ENCODE measurements at regions not wholly inside any gene's neighbourhood (a gene's known extent, or its start where the extent isn't known, plus 50 kb on each side); places are given as distances from the start of the nearest gene placed in this dataset.
"Not testable (repeated sequence)": the region's sequence is repeated elsewhere in the genome, so short reads cannot be mapped to it uniquely, and the experiment has no call there.

DNA sequence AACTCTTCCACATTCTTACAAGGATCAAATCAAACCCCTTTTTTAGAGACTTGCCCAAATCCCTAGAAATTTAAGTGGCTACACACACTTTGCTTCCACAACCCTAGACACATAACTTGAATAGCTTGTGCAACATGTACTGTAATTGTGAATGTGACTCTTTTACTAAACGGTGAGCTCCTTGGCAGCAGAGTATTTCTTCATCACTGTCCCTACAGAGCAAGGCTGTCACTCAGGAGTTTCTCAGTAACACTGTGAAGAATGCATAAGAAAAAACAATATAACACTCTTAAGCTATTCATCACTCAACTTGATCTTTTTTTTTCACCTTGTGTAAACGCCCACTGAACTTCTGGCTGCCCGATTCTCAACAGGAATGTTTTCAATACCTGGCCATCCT is 53.8 kb upstream of the ADAMTS18 start:
- DNase-seq: no peak

DNA sequence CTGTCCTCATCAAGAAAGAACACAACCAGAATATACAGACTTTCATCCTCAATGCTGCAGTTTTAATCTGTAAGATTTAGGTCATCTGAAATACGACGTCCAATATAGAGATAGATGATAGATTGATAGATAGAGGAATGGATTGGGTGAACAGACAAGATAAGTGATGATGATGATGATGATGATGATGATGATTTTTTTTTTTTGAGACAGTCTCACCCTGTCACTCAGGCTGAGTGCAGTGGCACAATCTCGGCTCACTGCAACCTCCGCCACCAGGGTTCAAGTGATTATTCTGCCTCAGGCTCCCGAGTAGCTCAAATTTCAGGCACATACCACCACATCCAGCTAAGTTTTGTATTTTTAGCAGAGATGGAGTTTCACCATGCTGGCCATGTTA is 56.3 kb upstream of the ADAMTS18 start:
- no peak for DNase-seq

DNA sequence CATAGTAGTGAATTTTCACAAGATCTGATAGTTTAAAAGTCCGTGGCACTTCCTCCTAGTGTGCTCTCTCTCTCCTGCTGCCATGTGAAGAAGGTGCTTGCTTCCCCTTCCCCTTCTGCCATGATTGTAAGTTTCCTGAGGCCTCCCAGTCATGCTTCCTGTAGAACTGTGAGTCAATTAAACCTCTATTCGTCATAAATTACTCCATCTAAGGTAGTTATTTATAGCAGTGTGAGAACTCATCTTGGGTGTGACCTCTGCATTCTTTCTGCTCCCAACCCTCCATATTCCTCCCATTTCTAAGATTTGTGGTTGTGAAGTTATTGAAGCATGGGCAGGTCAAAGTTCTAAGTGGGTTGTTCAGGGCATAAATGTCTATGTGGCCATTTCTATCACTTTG is 62.1 kb upstream of the ADAMTS18 start:
- DNase-seq: no peak

DNA sequence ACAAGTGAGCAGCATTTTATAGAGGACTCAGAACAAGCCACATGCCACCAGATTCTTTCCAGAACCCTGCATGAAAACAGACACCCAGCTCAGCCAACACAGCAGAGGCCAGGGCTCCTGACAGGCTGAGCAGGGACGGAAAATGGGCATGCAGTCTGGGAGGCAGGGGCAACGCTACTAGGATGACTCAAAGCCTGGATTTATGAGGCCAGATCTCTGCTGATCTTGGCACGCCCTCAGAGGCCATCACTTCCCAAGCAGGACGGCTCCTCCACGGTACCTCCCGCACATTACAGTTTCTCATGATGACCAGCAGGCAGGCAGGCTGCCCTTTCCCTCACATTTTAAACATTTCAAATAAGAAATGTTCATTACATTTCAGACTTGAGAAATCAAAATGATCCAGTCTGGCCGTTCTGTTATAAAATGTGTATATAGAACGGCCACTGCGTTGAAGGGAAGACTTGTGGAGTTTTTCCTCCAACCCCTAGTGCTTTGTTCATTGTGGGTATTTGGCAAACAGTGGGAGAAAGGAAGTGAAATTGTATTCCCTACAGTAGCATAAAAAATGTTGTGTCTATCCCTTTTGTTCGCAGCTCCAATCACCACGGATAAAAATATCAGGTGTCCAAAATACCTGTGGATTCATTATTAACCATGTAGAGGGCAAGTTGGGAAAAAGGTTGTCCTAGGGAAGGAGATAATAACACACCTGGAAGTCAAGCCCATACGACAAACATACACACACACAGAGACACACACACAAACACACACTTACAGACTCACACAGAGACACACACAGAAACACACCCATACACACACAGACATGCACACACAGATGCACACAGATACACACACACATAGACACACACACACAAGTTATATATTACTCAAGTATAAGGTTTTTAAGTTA is 64.8 kb upstream of the ADAMTS18 start:
- no peak for DNase-seq

DNA sequence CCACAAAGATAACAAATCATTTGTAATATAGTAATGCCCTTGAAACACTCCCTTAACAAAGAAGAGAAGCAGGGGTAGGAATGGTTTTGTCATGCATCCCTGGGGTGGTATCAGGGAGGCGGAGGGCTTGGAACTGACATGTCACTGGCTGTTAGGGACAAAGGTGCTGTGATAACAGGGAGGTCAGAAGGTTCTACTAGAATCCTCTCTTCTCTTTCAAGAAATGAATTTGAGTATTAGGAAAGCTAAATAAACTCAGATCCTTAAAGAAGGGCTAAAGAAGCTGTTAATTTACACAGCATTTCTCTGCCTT is 65.4 kb upstream of the ADAMTS18 start:
- no peak for DNase-seq

DNA sequence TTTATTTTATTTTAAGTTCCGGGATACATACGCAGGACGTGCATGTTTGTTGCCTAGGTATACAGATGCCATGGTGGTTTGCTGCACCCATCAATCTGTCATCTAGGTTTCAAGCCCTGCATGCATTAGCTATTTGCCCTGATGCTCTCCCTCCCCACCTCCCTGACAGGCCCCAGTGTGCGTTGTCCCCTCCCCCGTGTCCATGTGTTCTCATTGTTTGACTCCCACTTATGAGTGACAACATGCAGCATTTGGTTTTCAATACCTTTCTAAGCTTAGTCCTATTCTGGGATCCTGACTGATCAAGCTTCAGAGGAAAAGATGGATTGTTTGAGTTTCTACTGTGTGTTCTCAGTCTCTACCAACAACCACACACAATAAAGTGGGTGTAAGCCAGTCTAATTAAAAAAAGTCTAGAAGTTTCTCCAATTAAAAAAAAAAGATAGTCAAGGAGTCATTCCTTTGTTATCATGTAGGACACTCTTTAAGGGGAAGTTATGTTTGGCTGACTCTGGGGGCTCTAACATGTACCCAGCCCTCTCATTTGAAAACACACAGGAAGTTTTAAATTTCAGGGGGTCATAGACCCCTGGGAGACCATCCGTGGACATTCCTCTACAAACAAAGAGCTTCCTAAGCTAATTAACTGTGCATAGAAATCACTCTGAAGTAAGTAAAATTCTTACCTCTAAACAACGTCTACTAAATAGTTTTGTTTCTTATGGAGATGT is 66.3 kb upstream of the ADAMTS18 start:
- no peak for DNase-seq

DNA sequence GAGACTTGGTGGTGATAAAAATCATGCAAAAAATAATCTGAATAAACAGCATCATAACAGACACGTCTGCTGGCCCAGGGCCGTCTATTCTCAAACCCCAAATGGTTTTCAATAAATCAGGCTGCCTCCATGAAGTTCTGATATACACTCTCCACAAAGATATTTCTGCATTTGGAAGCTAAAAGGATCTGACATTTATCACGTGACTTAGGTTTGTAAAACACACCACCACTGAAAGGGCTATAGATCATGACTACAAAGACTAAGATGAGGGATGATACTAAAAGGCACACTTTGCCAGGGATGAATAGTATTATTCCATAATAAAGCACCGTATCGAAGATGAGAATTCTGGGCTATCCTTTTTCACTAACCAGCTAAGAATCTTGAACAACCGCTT is 67.6 kb upstream of the ADAMTS18 start:
- DNase-seq: no peak

DNA sequence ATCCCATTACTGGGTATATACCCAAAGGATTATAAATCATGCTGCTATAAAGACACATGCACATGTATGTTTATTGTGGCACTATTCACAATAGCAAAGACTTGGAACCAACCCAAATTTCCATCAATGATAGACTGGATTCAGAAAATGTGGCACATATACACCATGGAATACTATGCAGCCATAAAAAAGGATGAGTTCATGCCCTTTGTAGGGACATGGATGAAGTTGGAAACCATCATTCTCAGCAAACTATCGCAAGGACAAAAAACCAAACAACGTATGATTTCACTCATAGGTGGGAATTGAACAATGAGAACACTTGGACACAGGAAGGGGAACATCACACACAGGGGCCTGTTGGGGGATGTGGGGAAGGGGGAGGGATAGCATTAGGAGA is 71.7 kb upstream of the ADAMTS18 start:
- not testable (repeated sequence) for DNase-seq

DNA sequence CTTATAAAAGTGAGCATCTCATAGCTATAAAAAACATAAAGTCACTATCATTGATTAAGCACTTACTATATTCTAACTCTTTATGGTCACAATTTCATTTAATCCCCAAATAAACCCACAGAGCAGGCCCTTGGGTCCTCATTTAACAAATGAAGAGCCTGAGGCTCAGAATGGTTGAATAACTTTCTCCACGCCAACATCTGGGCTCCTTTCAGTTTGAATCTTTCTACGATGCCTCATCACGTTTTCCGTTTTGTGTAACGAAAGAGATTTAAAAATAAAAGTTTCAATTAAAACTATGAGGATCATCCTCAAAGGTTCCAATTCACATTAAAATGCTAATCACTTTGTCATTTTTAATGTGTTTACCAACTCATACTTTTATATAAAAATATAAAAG is 74.2 kb upstream of the ADAMTS18 start:
- no peak for DNase-seq

DNA sequence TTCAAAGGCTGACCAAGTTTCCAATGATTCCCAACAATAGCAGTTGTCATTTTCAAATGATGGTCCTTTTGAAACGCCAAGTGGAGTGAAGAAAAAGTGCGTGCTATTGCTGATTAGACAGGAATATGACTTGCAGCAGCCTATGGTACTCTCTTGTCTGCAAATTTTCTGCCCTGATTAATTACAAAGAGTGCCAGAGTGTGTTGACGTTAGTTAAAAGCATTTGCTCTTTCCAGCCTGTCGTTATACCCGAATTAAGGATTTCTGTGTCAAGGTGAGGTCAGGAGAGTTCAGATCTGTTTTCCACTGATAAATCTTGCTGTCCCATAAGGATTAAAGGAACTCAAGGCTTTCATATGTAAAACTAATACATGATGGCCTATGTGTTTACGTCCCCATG is 75.0 kb upstream of the ADAMTS18 start:
- DNase-seq: no peak

DNA sequence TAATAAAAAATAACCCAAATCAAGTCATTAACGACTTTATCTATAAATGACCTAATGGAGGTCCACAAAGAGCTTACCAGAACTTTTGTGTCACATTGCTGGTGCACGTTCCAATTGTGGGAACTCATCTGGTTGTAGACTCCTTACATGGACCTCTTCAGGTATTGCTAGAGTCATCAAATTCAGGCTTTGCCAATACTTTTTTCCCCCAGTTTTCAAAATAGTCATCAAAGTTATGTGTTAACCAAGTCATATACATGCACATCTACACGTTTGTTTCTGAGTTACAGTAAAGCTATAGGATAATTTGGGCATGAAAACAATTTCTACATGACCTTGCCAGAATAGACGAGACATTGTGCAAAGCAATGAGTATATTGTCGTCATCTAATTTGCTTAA is 76.2 kb upstream of the ADAMTS18 start:
- DNase-seq: no peak

DNA sequence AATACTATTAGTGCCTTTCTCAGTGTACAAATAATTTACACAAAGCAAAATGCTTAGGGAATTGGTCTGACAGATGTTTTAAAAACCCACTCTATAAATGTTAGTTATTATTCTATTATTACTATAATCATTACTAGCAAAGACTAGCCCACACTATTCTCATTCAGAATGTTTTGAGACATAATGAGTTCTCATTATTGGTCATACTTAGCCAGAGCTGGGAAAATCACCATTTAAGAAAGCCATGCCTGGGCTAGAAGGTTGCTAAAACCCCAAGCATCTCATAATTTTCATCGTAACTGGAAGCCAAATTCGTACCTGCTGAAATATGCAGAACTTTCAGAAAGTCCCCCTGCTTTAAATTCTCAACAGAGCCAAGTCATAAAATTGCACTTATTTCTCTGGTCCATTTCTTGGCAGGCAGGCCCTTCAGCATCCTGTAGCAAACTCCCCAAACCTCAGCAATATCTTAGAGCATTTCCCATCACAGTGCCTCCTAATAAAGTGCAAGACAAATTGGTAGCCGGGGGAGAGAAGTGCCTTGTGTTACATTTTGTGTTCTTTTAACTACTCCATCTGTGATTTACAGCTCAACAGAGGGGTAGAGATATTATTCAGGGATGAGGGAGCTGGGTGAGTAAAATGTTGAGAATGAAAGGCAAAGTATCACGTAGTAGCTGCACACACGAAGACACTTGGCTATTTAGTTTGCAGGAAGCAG is 79.8 kb upstream of the ADAMTS18 start:
- DNase-seq: no peak

DNA sequence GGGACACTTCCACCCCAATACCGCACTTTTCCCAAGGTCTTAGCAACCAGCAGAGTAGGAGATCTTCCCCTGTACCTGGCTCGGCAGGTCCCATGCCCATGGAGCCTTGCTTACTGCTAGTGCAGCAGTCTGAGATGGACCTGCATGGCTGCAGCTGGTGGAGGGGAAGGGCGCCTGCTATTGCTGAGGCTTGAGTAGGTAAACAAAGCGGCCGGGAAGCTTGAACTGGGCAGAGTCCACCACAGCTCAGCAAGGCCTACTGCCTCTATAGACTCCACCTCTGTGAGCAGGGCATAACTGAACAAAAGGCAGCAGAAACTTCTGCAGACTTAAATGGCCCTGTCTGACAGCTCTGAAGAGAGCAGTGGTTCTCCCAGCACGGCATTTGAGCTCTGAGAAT is 90.4 kb upstream of the ADAMTS18 start:
- DNase-seq: not testable (repeated sequence)

DNA sequence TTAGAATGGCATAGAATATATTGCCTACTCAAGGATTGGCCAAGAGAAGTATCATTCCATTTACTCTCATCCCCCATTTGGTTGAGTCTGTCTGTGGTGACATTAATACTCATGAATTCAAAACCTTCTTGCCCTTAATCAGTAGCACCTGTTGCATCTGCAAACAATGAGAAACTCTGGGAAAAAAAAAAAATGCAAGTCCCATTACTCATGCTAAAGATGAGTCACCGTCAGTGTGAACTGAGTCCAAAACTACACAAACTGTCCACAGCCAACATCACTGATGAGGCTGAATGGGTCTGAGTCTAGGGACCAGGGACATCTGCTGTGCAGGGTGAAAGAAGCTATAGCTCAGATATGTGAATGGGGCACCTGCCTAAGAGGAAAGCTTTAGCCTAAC is 96.9 kb upstream of the ADAMTS18 start:
- no peak for DNase-seq

DNA sequence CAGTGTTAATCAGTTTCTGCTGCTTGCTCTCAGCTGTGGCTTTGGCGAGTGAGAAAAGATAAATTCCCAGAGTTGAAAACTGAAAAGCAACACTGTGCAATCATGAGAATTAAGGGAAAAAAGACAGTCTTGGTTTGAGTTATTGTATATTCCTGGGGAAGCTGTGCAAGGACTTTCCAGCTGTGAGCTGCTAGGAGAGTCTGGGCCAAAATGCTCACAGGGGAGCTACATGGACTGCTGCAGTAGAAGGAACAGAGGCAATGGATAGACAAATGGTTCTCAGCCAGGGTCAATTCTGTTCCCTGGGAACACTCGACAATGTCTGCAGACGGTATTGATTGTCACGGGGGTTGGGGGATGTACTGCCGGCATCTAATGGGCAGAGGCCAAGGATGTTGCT is 102.0 kb upstream of the ADAMTS18 start:
- no peak for DNase-seq

DNA sequence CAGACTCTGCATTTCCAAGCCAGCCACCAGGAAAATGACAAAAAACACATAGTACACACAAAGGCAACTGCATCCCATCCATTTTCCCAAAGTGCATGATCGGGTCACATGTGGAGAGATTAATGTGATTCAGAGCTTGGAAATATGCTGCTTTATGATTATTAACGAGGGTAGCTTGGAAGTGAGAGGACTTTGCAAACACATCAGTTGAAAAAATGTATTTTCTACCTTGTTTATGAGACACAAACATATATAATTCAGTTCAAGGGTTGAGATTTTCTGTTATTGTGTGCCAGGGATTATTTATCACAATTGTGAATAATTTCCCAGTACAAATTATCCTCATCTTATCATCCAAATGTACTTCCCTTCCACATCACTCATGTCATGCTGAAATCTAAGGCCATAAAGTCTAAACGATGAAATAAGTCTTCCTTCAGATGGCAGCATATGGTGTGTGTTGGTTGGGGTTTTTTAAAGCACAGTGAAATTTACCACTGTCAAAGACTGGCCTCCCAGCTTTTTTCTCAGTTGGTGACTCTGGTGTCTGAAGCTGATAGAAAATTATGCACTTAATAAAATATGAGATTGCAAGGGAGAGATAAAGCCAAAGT is 104.7 kb upstream of the ADAMTS18 start:
- no peak for DNase-seq

DNA sequence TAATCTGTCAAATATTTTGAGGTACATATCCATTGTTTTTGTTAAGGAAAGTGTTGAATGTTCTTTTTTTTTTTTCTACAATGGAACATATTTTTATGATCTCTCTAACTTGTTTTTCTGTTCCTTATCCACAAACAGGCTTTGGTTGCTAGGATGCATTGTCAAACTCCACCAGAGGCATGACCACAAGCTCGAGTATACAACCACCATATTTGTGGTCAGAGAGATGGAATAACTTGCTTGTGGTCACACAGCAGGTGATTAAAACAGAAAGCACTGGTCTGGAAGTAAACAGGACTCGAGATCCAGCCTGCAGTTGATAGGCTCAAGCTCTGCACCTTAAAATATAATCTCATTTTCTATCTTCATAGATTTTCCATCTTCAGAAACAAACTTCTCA is 105.8 kb upstream of the ADAMTS18 start:
- DNase-seq: no peak

DNA sequence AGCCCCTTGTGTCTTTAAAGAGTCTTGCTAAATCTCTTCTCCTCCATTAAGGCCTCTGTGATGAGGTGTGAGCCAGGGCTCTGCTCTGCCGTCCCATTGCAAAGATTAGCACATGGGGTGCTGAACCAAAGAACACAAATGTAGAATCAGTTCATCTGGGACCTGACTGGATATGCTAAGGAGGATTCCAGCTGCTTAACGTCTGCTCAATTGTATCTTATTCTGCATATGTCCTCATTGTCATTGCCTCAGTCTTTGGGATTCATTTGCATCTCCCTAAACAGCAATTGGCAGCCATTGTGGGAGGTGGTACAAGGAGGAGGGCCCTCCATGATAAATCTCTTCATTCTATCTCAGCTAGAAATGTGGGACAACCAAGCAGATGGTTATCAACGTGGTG is 106.3 kb upstream of the ADAMTS18 start:
- DNase-seq: no peak

DNA sequence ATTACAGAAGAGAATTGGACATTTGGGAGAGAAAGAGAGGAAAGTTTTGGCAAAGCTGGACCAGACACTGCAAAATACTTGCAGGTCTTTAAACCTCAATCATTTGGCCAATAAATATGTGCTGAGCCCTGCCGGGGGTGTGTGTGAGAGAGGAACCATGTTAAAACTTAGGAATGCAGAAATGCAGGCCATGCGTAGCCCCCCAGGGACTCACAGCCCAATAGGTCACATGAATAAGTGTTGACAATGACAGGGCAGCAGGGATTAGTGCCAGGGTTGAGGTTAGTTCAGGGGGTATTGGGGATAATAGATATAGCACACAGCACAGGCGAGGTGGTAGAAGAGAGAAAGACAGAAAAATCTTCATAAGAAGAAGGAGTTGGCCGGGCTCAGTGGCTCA is 113.3 kb upstream of the ADAMTS18 start:
- no peak for DNase-seq

DNA sequence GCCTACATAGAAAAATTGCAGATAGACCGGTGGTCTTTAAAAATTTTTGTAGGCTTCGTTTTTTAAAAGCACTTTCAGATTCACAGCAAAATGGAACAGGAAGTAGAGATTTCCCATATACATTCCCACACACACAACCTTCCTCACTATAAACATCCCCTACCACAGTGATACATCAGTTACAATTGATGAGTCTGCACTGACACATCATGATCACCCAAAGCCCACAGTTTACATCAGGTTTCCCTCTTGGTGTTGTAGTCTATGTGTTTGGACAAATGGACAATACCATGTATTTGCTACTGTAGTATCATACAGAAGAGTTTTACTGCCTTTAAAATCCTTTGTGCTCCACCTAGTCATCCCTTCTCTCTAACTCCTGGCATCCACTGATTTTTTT is 113.9 kb upstream of the ADAMTS18 start:
- DNase-seq: no peak

DNA sequence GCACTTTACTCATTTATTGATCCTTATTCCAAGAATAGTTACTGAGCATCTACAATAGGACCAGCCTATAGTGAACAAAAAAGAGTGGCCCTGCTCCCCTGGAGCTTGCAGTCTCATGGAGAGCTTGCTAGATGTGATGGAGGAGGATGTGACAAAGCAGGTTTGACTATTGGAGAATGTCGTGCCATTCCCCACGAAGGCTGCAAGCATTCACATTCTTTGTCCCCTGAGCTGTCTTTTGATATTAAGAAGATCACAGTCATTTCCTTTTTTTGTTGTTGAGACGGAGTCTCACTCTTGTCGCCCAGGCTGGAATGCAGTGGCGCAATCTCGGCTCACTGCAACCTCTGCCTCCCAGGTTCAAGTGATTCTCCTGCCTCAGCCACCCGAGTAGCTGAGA is 115.0 kb upstream of the ADAMTS18 start:
- no peak for DNase-seq

DNA sequence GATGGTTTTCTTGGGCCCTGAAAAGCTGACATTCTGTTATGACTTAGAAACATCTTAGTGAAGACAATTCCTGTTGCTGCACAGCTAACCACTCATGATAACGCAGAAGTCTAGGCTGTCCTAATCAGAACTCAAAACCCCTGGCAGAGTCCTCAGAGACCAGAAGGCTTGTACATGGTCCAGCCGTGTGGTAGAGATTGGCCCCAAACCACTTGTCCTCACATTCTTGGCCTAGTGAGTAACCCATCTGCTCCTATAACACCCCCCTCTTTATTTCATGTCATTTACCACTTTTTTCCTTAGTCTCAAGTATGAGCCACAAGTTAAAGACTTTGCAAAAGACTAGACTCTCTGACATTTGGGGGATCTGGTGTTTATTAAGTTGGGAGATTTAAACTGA is 116.5 kb upstream of the ADAMTS18 start:
- no peak for DNase-seq

DNA sequence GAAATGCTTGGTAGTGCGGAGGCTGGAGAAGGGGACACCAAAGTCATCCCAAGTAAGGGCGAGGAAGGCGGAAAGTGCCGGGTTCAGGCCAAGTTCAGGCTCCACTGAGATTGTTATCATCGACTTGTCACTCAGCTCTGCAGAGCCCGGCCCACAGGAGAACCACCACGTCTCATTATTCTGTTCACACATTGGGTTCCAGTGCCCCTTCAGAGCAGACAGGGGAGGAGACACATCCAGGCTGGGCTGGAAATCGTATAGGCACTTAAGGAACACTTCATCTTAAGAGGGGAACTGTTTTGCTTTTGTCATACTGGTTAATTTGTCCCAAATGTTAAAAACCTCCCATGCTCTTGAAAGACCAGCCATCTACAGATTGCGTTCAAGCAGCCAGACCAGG is 118.3 kb upstream of the ADAMTS18 start:
- no peak for DNase-seq

DNA sequence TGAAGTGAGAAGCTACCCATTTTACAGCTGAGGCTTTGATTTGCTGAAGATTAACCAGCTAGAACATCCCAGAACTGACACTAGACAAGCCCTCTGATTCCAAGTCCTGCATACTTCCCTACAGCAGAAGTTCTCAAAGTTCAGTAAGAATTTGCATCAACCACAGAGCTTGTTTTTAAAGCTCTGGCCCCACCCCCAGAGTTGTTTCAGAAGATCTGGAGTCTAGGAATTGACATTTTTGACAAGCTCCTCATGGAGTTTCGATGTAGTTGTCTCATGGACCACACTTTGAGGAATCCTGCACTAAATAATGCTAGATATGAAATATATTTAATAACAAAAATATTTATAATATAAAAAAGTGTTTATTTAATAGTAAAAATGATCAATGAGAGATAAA is 120.3 kb upstream of the ADAMTS18 start:
- no peak for DNase-seq
